GM19239 (cell line): ENCODE measurements at regions not wholly inside any gene's neighbourhood (a gene's known extent, or its start where the extent isn't known, plus 50 kb on each side); places are given as distances from the start of the nearest gene placed in this dataset.

Source experiments
- DNase-seq: peaks from one replicate; pipeline ENCODE4 v3.0.0; 2011; ENCODE audit warnings: low spot score; ENCODE audit not compliant: insufficient read length
- FAIRE-seq: peaks from 2 replicates; lab custom pipeline; 2011; peaks lifted over from hg19 to GRCh38; lab: Jason Lieb, UNC

- no peak for FAIRE-seq
- DNase-seq: no peak
Observed at GRCh38 chr2:128631698-128632500, 313.2 kb upstream of the HS6ST1 start.

DNA sequence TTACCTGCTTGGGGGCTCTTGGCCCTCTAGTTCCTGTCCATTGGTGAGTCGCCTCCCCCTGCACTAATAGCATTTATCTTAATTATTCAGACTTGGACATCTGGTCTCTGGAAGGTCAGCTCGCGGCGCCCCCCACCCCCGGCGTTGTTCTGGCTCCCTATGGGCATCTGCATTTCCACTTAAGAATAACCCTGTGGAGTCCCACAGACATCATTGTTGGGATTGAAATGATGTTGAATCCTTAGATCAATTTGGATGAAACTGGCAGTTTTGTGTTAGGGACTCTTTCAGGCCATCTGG lies 313.8 kb upstream of the HS6ST1 start:
- no peak for FAIRE-seq
- DNase-seq: no peak

DNA sequence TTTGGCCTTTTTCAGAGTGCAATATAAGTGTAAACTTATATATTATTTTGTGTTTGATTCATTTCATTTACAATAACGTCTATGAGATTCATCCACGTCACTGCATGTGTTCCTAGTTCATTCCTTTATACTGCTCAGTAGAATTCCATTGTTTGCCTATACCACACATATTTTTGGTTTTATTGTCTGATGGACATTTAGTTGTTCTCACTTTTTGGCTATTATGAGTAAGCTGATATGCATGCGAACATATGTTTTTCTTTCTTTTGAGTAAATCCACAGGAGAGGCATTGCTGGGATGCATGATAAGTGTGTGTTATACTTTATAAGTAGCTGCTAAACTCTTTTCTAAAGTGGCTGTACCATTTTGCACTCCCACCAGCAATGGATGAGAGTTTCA lies 314.8 kb upstream of the HS6ST1 start:
- DNase-seq (no peak), FAIRE-seq (no peak)

- FAIRE-seq (no peak), DNase-seq (no peak)
Observed at GRCh38 chr2:128635361-128635900, 316.8 kb upstream of the HS6ST1 start.

GRCh38 chr2:128636802-128637147 lies 318.1 kb upstream of the HS6ST1 start:
- FAIRE-seq: no peak
- DNase-seq: no peak

DNA sequence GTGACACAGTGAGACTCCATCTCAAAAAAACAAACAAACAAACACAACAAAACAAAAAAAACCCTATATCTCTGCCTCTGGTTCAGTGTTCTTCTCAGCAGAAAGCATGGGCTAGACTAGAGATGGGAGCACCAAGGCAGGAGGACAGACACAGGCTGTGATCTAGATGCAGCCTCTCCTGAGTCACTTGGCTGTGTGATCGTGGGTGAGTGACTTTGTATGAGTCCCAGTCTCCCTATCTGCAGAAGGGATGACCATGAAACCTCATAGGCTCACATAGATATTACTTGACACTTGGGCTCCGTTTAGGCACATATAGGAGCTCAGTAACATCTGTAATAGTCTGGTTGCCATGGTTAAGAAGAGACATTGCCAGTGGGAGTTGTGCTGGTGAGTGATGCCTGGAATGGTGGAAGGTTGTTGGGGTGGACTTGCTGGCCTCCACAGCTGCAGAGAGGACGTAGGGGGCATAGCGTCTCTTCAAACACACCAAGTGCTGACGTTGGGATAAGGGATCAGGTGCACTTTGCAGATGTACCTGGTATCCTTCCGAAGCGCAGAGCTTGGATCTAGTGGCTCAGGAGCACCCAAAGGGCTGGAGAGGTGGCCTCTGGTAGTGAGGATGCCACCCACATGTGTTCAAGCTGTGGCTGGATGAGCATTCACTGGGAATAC lies 318.9 kb upstream of the HS6ST1 start:
- FAIRE-seq: no peak

DNA sequence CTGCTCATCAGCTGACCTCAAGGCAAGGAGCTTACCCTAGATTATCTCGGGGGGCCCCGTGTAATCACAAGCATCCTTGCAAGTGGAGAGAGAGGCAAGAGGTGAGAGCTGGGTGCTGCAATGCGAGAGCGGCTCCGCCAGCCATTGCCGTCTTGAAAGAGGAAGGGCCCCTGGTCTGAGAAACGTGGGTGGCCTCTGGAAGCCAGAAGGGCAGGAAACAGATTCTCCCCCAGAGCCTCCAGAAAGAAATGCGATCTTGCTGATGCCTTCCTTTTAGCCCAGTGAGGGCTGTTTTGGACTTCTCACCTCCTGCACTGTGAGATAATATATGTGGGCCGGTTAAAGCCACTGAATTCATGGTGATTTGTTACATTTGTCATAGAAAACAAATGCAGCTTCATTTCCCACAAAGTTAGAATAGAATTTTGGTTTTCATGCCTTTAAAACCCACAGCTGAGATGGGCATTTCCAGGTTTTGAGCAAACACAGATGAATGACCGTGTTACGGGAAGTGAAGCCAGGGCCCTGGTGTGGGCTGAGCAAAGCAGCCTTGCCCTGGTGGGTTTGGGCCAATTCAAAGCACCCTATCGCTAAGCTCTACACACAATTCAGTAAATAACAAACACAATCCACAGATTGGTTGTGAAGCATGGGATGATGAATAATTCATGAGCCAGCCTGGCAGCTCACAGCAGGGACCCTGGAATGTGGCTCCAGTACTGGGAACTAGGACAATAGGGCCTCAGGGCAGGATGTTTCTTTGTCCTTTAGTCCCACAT lies 319.9 kb upstream of the HS6ST1 start:
- FAIRE-seq (no peak), DNase-seq (no peak)

More for the DNA sequence above, 318.9 kb upstream of the HS6ST1 start:
- no peak for DNase-seq

- no peak for DNase-seq
- no peak for FAIRE-seq
Observed at GRCh38 chr2:128639120-128639477, 320.4 kb upstream of the HS6ST1 start.

GRCh38 chr2:128639693-128640092 lies 321.0 kb upstream of the HS6ST1 start:
- FAIRE-seq: no peak

GRCh38 chr2:128640166-128640844 lies 321.6 kb upstream of the HS6ST1 start:
- FAIRE-seq (no peak), DNase-seq (no peak)

More at GRCh38 chr2:128639693-128640092, 321.0 kb upstream of the HS6ST1 start:
- DNase-seq: no peak

- no peak for DNase-seq
- no peak for FAIRE-seq
Observed at GRCh38 chr2:128640845-128641360, 322.2 kb upstream of the HS6ST1 start.

GRCh38 chr2:128641421-128642080 lies 322.9 kb upstream of the HS6ST1 start:
- DNase-seq: no peak
- no peak for FAIRE-seq

DNA sequence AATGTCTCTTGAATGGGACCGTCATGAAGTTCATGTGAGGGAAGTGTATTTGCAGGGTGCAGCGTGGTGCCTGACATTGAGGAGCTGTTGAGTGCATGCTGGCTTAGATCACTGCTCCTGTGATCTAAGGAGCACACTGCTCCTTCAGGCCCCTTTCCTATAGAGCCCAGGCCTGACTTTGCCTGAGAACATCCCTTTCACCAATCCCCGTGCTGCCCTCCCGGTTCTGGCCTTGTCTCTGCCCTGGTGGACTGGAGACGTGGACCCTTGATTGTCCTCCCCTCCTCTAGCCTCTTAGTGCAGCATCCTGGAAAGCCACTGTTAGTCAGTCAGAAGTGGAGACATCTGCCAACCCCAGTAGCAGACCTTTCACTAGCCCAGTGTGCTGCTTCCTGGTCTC lies 323.6 kb upstream of the HS6ST1 start:
- DNase-seq: no peak
- no peak for FAIRE-seq

DNA sequence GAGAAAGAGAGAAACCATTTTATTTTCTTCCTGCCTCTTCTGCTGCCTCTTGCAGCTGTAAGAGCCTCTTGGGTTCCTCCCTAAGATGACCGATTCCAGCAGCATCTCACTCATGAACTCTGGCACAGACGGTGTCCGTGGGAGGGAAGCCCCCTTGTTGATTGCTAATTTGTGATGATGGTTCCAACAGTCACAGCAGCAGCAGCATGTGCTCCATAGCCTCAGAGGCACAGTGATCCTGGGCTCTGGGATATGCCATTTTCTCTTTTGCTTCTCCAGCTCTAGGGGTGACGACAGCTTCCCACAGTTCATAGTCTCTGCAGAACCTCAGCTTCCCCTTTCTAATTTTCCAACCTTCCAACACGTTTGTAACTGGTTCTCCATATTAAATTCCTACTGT lies 324.2 kb upstream of the HS6ST1 start:
- no peak for FAIRE-seq
- no peak for DNase-seq

GRCh38 chr2:128643221-128644065 lies 324.8 kb upstream of the HS6ST1 start:
- no peak for FAIRE-seq
- DNase-seq: no peak

- FAIRE-seq (no peak), DNase-seq (no peak)
Observed at GRCh38 chr2:128644156-128644555, 325.5 kb upstream of the HS6ST1 start.

GRCh38 chr2:128644718-128645256 lies 326.1 kb upstream of the HS6ST1 start:
- FAIRE-seq: no peak

DNA sequence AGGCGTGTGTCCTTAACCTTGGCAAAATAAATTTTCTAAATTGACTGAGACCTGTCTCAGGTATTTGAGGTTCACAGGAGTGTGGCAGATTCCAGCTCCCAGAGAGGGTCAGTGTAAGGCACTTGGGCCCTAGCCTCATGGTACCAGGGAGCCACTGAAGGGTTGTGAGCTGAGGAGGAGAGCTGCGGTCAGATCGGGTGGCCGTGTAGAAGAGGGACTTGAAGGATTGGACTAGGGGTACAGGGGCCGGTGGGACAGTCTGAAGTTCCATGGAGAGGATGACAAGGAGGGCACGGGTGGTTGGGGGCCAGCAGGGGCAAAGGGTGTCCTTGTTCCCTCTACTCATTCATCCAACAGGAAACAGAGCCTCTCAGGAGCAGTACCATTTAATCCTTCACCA lies 327.0 kb upstream of the HS6ST1 start:
- no peak for DNase-seq
- FAIRE-seq: no peak

More at GRCh38 chr2:128644718-128645256, 326.1 kb upstream of the HS6ST1 start:
- DNase-seq: no peak

DNA sequence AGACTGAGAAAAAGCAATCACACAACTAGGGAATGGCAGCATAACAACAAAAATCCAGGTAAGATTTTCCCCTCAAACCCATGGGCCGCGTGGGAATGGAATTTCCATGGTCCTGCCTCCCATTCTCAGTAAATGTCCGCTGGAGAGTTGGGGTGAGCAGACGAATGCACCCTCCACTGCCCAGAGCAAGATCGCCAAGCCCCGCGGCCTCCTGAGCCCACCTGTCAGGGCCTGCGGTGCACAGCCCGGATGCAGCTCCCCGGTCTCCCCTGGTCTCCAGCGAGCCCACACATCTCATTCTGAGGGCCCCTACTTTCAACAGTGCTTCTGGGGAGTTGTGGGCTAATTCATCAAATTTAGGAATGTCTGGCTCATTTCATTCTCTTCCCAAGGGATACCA lies 327.4 kb upstream of the HS6ST1 start:
- DNase-seq (no peak), FAIRE-seq (no peak)
